Hepatocyte (in vitro differentiated cells): ENCODE measurements at regions not wholly inside any gene's neighbourhood (a gene's known extent, or its start where the extent isn't known, plus 50 kb on each side); places are given as distances from the start of the nearest gene placed in this dataset.

Source experiments
- DNase-seq: peaks from one replicate; pipeline ENCODE4 v3.0.0-alpha.2; 2016; ENCODE audit warnings: low spot score
- H2AFZ ChIP-seq: fragments of 200-600 bp; sonication (generic); 2 replicates; pipeline ENCODE4 v1.6.0; 2016; ENCODE audit warnings: antibody characterized with exemption, mild to moderate bottlenecking
- H3K27ac ChIP-seq: fragments of 200-600 bp; sonication (generic); 2 replicates; pipeline ENCODE4 v1.5.1; 2016; ENCODE audit warnings: mild to moderate bottlenecking
- H3K27me3 ChIP-seq: fragments of 200-600 bp; sonication (generic); 2 replicates; pipeline ENCODE4 v1.6.1; 2016
- H3K36me3 ChIP-seq: fragments of 200-600 bp; sonication (generic); replicated peaks from 2 replicates; pipeline ENCODE4 v1.5.1; 2016; ENCODE audit warnings: low read depth; ENCODE audit not compliant: insufficient read depth
- H3K4me1 ChIP-seq: fragments of 200-600 bp; sonication (generic); 2 replicates; pipeline ENCODE4 v1.5.1; 2016; ENCODE audit warnings: mild to moderate bottlenecking, moderate library complexity; ENCODE audit not compliant: insufficient read depth
- H3K4me2 ChIP-seq: fragments of 200-600 bp; sonication (generic); 2 replicates; pipeline ENCODE4 v1.6.0; 2016
- H3K4me3 ChIP-seq: fragments of 200-600 bp; sonication (generic); 2 replicates; pipeline ENCODE4 v1.5.1; 2016; ENCODE audit warnings: mild to moderate bottlenecking
- H3K79me2 ChIP-seq: fragments of 200-600 bp; sonication (generic); 2 replicates; pipeline ENCODE4 v1.6.0; 2017; ENCODE audit warnings: mild to moderate bottlenecking
- H3K9me2 ChIP-seq: fragments of 200-600 bp; sonication (generic); replicated peaks from 2 replicates; pipeline ENCODE4 v1.6.0; 2017; ENCODE audit warnings: mild to moderate bottlenecking; ENCODE audit not compliant: insufficient read depth
- H3K9me3 ChIP-seq: fragments of 200-600 bp; sonication (generic); 2 replicates; pipeline ENCODE4 v1.5.1; 2016; ENCODE audit warnings: low read depth, mild to moderate bottlenecking
- H4K20me1 ChIP-seq: fragments of 200-600 bp; sonication (generic); 2 replicates; pipeline ENCODE4 v1.6.0; 2016; ENCODE audit warnings: mild to moderate bottlenecking; ENCODE audit not compliant: insufficient read depth, poor library complexity, severe bottlenecking
- EZH2 ChIP-seq: fragments of 200-600 bp; sonication (generic); IDR thresholded peaks from 2 replicates; pipeline ENCODE4 v1.6.1; 2016; ENCODE audit warnings: antibody characterized with exemption, mild to moderate bottlenecking, borderline replicate concordance
- EZH2phosphoT487 ChIP-seq: fragments of 200-600 bp; sonication (generic); IDR thresholded peaks from one replicate; pipeline ENCODE4 v1.6.1; 2018; ENCODE audit warnings: antibody characterized with exemption, mild to moderate bottlenecking, low read depth, moderate library complexity; ENCODE audit not compliant: unreplicated experiment, severe bottlenecking
- WGBS: methylation state at CpG from one replicate; pipeline ENCODE4 v1.1.6; 2016; ENCODE audit warnings: low lambda C conversion rate; ENCODE audit errors: missing lambda C conversion rate; 5-methylcytosine and 5-hydroxymethylcytosine counted together
- TF ChIP-seq, protein P1 (sequence below): fragments of 200-600 bp; sonication (generic); IDR thresholded peaks from 2 replicates; pipeline ENCODE4 v1.5.1; 2016; ENCODE audit warnings: antibody characterized with exemption, mild to moderate bottlenecking; ENCODE audit not compliant: poor library complexity

DNA sequence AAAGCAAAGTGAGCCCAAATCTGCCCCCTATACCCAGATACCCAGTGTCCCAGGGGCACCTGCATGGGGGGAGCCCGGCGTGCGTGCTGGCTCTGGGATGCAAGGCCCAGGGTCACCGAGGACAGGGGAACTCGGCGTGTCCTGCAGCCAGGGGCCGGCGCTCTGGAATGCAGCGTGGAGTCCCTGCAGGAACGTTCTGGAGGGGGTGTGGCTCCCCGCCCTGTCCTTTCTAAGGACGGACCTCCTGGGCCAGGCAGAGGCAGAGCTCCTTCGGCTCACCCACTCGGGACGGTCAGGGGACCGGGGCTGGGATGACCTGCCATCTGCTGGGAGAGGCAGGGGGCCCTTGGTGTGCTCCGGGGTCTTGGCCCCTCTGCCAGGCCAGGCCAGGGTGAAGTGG lies 1196.8 kb downstream of the BRD1 start:
- Histone ChIP-seq H3K79me2 (no peaks in the 10 kb centered on the region), H3K36me3 (no peaks in the 10 kb centered on the region), H3K9me3 (no peaks in the 10 kb centered on the region), H3K4me2 (no peak overlapping the region), H3K4me3 (no peak overlapping the region), H4K20me1 (no peaks in the 10 kb centered on the region), H3K27me3 (no peaks in the 10 kb centered on the region), H3K27ac (no peak overlapping the region), H3K4me1 (no peaks in the 10 kb centered on the region), H3K9me2 (no peaks in the 10 kb centered on the region), H2AFZ (no peak overlapping the region)
- 84% methylated on average over 17 of the region's 17 CpGs for WGBS
- no peak for DNase-seq
- TF ChIP-seq, protein P1, sequence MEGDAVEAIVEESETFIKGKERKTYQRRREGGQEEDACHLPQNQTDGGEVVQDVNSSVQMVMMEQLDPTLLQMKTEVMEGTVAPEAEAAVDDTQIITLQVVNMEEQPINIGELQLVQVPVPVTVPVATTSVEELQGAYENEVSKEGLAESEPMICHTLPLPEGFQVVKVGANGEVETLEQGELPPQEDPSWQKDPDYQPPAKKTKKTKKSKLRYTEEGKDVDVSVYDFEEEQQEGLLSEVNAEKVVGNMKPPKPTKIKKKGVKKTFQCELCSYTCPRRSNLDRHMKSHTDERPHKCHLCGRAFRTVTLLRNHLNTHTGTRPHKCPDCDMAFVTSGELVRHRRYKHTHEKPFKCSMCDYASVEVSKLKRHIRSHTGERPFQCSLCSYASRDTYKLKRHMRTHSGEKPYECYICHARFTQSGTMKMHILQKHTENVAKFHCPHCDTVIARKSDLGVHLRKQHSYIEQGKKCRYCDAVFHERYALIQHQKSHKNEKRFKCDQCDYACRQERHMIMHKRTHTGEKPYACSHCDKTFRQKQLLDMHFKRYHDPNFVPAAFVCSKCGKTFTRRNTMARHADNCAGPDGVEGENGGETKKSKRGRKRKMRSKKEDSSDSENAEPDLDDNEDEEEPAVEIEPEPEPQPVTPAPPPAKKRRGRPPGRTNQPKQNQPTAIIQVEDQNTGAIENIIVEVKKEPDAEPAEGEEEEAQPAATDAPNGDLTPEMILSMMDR: no peak

DNA sequence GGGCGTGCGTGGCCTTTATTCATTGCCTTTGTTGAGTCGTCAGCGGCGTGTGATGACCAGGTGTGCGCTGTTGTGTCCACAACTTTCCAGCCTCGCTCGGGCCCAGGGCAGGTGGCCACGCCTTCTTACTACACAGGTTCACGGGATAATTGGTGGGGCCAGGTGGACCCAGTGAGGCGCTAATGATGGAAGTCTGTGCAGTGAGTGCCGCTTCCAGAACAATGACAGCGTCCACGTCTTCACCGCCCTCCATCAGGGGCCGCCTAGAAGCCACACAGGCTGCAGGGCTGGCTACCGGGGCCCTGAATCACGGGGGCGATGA lies 1197.3 kb downstream of the BRD1 start:
- DNase-seq: no peak
- Histone ChIP-seq H3K27me3 (no peaks in the 10 kb centered on the region), H4K20me1 (no peaks in the 10 kb centered on the region), H2AFZ (no peak overlapping the region), H3K79me2 (no peaks in the 10 kb centered on the region), H3K9me2 (no peaks in the 10 kb centered on the region), H3K36me3 (no peaks in the 10 kb centered on the region), H3K9me3 (no peaks in the 10 kb centered on the region), H3K27ac (no peak overlapping the region), H3K4me3 (no peak overlapping the region), H3K4me2 (no peak overlapping the region), H3K4me1 (no peaks in the 10 kb centered on the region)
- TF ChIP-seq EZH2 (no peak), EZH2phosphoT487 (no peak)
- TF ChIP-seq, protein P1: no peak
- WGBS: 95% methylated on average over 19 of the region's 19 CpGs

DNA sequence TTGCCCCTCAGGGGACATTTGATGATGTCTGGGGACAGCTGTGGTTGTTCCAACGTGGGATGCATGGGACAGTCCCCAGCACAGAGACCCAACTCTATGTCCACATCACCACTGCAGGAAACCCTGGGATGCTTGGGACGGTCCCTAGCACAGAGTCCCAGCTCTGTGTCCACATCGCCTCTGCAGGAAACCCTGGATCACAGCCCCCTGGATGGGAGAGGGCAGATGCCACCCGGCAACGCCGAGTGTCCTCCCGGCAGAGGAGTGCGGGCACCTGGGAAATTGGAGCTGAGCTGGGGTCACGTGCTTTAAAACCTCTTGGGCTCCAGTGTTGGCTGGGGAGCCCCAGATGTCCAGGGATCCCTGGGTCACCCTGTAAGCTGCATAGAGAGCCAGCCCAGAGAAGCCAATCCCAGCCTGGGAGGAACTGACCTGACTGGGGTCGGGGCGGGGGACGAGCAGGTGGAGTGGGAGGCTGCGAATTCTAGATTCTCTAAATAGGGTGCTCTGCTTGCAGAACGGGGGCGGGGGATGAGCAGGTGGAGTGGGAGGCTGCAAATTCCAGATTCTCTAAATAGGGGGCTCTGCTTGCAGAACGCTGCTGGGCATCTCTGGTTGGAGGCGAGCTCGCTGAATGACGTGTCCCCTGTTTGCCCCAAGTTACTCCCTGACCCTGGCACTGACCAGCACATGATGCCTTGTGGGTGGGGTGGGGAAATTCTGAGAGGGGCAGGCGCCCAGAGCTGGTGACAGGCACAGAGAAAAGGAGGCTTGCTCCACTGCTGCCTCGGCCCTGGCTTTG lies 1197.8 kb downstream of the BRD1 start:
- Histone ChIP-seq H3K36me3 (no peaks in the 10 kb centered on the region), H3K27ac (no peak overlapping the region), H3K9me3 (no peaks in the 10 kb centered on the region), H2AFZ (no peak overlapping the region), H3K4me1 (no peaks in the 10 kb centered on the region), H3K27me3 (no peaks in the 10 kb centered on the region), H3K9me2 (no peaks in the 10 kb centered on the region), H3K79me2 (no peaks in the 10 kb centered on the region), H3K4me2 (no peak overlapping the region), H3K4me3 (no peak overlapping the region), H4K20me1 (no peaks in the 10 kb centered on the region)
- WGBS: 90% methylated on average over 21 of the region's 21 CpGs
- TF ChIP-seq EZH2phosphoT487 (no peak), EZH2 (no peak)
- TF ChIP-seq, protein P1: no peak
- no peak for DNase-seq
